ENCODE measurements at regions not wholly inside any gene's neighbourhood (a gene's known extent, or its start where the extent isn't known, plus 50 kb on each side); places are given as distances from the start of the nearest gene placed in this dataset.

DNA sequence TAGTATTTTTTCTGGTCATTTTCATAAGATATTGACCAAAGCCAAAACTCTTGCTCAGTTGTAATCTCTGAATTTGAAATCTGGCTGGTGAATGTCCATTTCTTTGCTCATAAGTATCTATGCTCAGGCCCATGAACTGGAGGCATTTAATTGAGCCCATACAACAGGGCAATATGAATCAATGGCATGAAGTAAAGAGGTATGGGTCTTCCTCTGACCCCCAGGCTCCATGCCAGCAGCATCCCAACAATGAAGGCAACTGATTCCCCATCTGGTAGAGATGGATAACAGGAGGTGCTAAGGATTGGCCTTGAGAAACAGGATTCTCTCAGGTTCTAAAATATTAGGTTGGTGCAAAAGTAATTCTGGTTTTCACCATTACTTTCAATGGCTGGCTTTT, 330.8 kb downstream of the LIG4 start:
- TF ChIP-seq POLR2AphosphoS5 (IDR thresholded peaks at IDR 0.05) (no peak), EZH2 (IDR thresholded peaks at IDR 0.05; ENCODE audit: borderline replicate concordance, insufficient read depth, low read length, poor library complexity, severe bottlenecking) (no peak), RAD21 (conservative IDR thresholded peaks at IDR 0.05) (no peak), EP300 (conservative IDR thresholded peaks at IDR 0.05; ENCODE audit: poor library complexity, severe bottlenecking) (no peak), SMC3 (conservative IDR thresholded peaks at IDR 0.05; ENCODE audit: poor library complexity) (no peak)
- TF ChIP-seq, protein P1, sequence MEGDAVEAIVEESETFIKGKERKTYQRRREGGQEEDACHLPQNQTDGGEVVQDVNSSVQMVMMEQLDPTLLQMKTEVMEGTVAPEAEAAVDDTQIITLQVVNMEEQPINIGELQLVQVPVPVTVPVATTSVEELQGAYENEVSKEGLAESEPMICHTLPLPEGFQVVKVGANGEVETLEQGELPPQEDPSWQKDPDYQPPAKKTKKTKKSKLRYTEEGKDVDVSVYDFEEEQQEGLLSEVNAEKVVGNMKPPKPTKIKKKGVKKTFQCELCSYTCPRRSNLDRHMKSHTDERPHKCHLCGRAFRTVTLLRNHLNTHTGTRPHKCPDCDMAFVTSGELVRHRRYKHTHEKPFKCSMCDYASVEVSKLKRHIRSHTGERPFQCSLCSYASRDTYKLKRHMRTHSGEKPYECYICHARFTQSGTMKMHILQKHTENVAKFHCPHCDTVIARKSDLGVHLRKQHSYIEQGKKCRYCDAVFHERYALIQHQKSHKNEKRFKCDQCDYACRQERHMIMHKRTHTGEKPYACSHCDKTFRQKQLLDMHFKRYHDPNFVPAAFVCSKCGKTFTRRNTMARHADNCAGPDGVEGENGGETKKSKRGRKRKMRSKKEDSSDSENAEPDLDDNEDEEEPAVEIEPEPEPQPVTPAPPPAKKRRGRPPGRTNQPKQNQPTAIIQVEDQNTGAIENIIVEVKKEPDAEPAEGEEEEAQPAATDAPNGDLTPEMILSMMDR (IDR thresholded peaks at IDR 0.05; ENCODE audit: poor library complexity, severe bottlenecking), result no peak

Data from neural cell (in vitro differentiated cells).